HG02981 (cell line): ENCODE measurements at regions not wholly inside any gene's neighbourhood (a gene's known extent, or its start where the extent isn't known, plus 50 kb on each side); places are given as distances from the start of the nearest gene placed in this dataset.
"Not testable (repeated sequence)": the region's sequence is repeated elsewhere in the genome, so short reads cannot be mapped to it uniquely, and the experiment has no call there.

Experiments used
- ATAC-seq: cut with Tn5 transposase; IDR thresholded peaks from one replicate; pipeline ENCODE4 v1.9.1; 2021; ENCODE audit warnings: mild to moderate bottlenecking, moderate library complexity; ENCODE audit not compliant: unreplicated experiment

DNA sequence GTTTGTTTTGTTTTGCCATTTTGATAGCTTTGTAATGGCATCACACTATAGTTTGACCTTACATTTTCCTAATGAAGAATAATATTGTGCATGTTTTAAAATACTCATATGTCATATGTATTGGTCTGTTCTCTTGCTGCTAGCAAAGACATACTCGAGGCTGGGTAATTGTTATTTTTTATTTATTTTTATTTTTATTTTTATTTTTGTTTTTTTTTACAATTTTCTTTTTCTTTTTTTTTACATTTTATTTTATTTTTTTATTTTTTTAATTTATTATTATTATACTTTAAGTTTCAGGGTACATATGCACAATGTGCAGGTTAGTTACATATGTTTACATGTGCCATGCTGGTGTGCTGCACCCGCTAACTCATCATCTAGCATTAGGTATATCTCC is 104.6 kb upstream of the GRID2 start:
- no peak for ATAC-seq

- no peak for ATAC-seq
Observed at GRCh38 chr4:92210906-92211305, 92.9 kb upstream of the GRID2 start.

DNA sequence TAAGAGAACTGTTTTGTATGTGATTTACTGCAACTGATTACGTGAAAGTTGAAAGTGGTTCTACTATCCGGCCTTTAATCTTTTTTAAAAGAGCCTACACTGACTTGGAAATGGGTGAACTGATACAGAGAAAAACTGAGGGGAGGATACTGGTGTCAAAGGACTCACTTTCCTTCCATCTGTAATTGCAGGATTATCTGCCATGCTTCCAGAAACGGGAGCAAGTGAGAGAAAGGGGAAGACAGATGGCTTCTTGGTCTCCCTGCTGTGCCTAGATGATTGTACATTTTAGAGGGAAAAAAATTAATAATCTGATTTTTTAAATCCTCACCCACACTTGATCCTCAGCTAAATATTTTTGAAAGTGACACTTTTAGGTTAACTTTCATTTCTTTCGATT is 88.3 kb upstream of the GRID2 start:
- ATAC-seq, result no peak

GRCh38 chr4:92231511-92231910 is 72.3 kb upstream of the GRID2 start:
- ATAC-seq, result no peak

GRCh38 chr4:92232566-92232965 is 71.2 kb upstream of the GRID2 start:
- ATAC-seq, result no peak

GRCh38 chr4:92234393-92235176 is 69.2 kb upstream of the GRID2 start:
- ATAC-seq, result no peak

- no peak for ATAC-seq
Observed at GRCh38 chr4:92235731-92236130, 68.0 kb upstream of the GRID2 start.

GRCh38 chr4:92236877-92237276 is 66.9 kb upstream of the GRID2 start:
- ATAC-seq, result no peak

- no peak for ATAC-seq
Observed at GRCh38 chr4:92237559-92237958, 66.2 kb upstream of the GRID2 start.

DNA sequence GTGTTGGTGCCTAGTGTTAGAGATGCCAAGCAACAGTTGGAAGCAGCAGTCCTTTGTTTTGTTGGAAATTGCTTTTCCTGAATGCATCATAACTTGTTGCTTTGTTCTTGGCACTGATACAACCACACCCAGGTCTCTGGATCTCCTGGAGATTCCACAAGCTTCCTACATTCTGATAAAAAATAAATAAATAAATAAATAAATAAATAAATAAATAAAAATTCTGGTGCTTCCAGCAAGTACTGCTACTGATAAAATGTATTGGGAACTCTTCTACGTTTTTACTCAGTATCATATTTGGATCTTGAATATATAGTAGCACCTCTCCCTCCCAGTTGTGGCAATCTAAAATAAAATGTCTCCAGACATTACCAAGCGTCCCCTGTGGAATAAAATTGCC is 62.7 kb upstream of the GRID2 start:
- ATAC-seq, result no peak

GRCh38 chr4:92246384-92246783 is 57.4 kb upstream of the GRID2 start:
- ATAC-seq, result no peak

GRCh38 chr4:92249541-92249940 is 54.2 kb upstream of the GRID2 start:
- no peak for ATAC-seq

DNA sequence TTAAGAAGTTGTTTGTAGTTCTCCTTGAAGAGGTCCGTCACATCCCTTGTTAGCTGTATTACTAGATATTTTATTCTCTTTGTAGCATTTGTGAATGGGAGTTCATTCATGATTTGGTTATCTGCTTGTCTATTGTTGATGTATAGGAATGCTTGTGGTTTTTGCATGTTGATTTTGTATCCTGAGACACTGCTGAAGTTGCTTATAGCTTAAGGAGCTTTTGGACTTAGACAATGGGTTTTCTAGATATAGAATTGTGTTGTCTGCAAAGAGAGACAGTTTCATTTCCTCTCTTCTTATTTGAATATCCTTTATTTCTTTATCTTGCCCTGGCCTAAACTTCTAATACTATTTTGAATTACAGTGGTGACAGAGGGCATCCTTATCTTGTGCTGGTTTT is 52.1 kb upstream of the GRID2 start:
- no peak for ATAC-seq

DNA sequence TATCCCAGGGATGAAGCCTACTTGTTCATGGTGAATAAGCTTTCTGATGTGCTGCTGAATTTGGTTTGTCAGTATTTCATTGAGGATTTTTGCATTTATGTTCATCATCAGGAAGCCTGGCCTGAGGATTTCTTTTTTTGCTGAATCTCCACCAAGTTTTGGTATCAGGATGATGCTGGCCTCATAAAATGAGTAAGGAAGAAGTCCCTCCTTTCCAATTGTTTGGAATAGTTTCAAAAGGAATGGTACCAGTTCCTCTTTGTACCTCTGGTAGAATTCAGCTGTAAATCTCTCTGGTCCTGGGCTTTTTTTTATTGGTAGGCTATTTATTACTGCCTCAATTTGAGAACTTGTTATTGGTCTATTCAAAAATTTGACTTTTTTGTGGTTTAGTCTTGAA is 51.4 kb upstream of the GRID2 start:
- ATAC-seq, result not testable (repeated sequence)

DNA sequence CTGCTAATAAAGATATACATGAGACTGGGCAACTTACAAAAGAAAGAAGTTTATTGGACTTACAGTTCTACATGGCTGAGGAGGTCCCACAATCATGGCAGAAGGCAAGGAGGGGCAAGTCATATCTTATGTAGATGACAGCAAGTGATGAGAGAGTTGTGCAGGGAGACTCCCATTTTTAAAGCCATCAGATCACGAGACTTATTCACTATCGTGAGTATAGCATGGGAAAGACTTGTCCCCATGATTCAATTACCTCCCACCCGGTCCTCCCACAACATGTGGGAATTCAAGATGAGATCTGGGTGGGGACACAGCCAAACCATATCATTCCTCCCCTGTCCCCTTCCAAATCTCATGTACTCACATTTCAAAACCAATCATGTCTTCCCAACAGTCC is 50.9 kb upstream of the GRID2 start:
- no peak for ATAC-seq

DNA sequence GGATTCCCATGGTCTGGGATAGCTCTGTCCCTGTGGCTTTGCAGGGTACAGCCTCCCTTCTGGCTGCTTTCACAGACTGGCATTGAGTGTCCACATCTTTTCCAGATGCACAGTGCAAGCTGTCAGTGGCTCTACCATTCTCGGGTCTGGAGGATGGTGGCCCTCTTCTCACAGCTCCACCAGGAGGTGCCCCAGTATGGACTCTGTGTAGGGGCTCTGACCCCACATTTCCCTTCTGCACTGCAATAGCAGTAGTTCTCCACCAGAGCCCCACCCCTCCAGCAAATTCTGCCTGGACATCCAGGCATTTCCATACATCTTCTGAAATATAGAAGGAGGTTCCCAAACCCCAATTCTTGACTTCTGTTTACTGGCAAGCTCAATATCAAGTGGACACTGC is 50.2 kb upstream of the GRID2 start:
- ATAC-seq, result no peak
